NCI-H128 (cell line): ENCODE measurements at regions not wholly inside any gene's neighbourhood (a gene's known extent, or its start where the extent isn't known, plus 50 kb on each side); places are given as distances from the start of the nearest gene placed in this dataset.

ENCODE experiments used
- DNase-seq: peaks from one replicate; lab custom pipeline; 2025; ENCODE audit not compliant: unreplicated experiment; lab: John Stamatoyannopoulos, UW

GRCh38 chr10:3493621-3494020, 291.4 kb downstream of the KLF6 start:
- no peak for DNase-seq

GRCh38 chr10:3491571-3491970, 293.4 kb downstream of the KLF6 start:
- no peak for DNase-seq

- no peak for DNase-seq
Measured at GRCh38 chr10:3487228-3487627, 297.8 kb downstream of the KLF6 start.

- peak; percentile 29 for DNase-seq
Measured at GRCh38 chr10:3486346-3487065, 298.5 kb downstream of the KLF6 start.

- DNase-seq, result no peak
Measured at GRCh38 chr10:3485057-3485686, 299.8 kb downstream of the KLF6 start.

GRCh38 chr10:3484306-3485056, 300.5 kb downstream of the KLF6 start:
- DNase-seq, result no peak

GRCh38 chr10:3482200-3482993, 302.6 kb downstream of the KLF6 start:
- peak; percentile 46 for DNase-seq

GRCh38 chr10:3481496-3481895, 303.5 kb downstream of the KLF6 start:
- no peak for DNase-seq

- DNase-seq, result no peak
Measured at GRCh38 chr10:3480990-3481315, 304.1 kb downstream of the KLF6 start.

GRCh38 chr10:3480281-3480989, 304.6 kb downstream of the KLF6 start:
- no peak for DNase-seq

GRCh38 chr10:3478632-3479240, 306.2 kb upstream of the PITRM1 start:
- DNase-seq, result no peak

GRCh38 chr10:3478153-3478552, 305.6 kb upstream of the PITRM1 start:
- DNase-seq, result no peak

GRCh38 chr10:3477683-3478082, 305.1 kb upstream of the PITRM1 start:
- no peak for DNase-seq

GRCh38 chr10:3476640-3477448, 304.3 kb upstream of the PITRM1 start:
- DNase-seq, result no peak

GRCh38 chr10:3476186-3476585, 303.6 kb upstream of the PITRM1 start:
- DNase-seq, result no peak

GRCh38 chr10:3475367-3475766, 302.8 kb upstream of the PITRM1 start:
- DNase-seq, result no peak

- DNase-seq, result no peak
Measured at GRCh38 chr10:3474266-3474665, 301.7 kb upstream of the PITRM1 start.

GRCh38 chr10:3473271-3473670, 300.7 kb upstream of the PITRM1 start:
- no peak for DNase-seq

- DNase-seq, result no peak
Measured at GRCh38 chr10:3472287-3473051, 299.9 kb upstream of the PITRM1 start.
